DMS 273 (cell line): ENCODE measurements at regions not wholly inside any gene's neighbourhood (a gene's known extent, or its start where the extent isn't known, plus 50 kb on each side); places are given as distances from the start of the nearest gene placed in this dataset.
A peak's percentile ranks its signal among the peaks of the same experiment; 100 is the strongest.
"Not testable (repeated sequence)": the region's sequence is repeated elsewhere in the genome, so short reads cannot be mapped to it uniquely, and the experiment has no call there.

Experiments used
- DNase-seq: peaks from one replicate; lab custom pipeline; 2025; ENCODE audit not compliant: unreplicated experiment; lab: John Stamatoyannopoulos, UW

GRCh38 chr10:60479305-60480020, 89.8 kb upstream of the ANK3 start:
- DNase-seq = no peak

GRCh38 chr10:60476451-60476850, 86.8 kb upstream of the ANK3 start:
- DNase-seq = no peak

GRCh38 chr10:60473557-60473956, 83.9 kb upstream of the ANK3 start:
- DNase-seq = no peak

- DNase-seq = no peak
Observed at GRCh38 chr10:60470091-60470490, 80.4 kb upstream of the ANK3 start.

GRCh38 chr10:60469147-60469546, 79.5 kb upstream of the ANK3 start:
- not testable (repeated sequence) for DNase-seq

- no peak for DNase-seq
Observed at GRCh38 chr10:60467202-60467546, 77.5 kb upstream of the ANK3 start.

GRCh38 chr10:60466267-60467201, 76.9 kb upstream of the ANK3 start:
- no peak for DNase-seq

- DNase-seq = no peak
Observed at GRCh38 chr10:60465801-60466200, 76.1 kb upstream of the ANK3 start.

- DNase-seq = no peak
Observed at GRCh38 chr10:60464659-60465058, 75.0 kb upstream of the ANK3 start.

GRCh38 chr10:60463746-60464145, 74.1 kb upstream of the ANK3 start:
- DNase-seq = no peak

GRCh38 chr10:60461688-60462087, 72.0 kb upstream of the ANK3 start:
- no peak for DNase-seq

GRCh38 chr10:60459701-60460457, 70.2 kb upstream of the ANK3 start:
- DNase-seq = peak; percentile 28

- no peak for DNase-seq
Observed at GRCh38 chr10:60456053-60456452, 66.4 kb upstream of the ANK3 start.

GRCh38 chr10:60454336-60454735, 64.7 kb upstream of the ANK3 start:
- no peak for DNase-seq

- DNase-seq = no peak
Observed at GRCh38 chr10:60453036-60453435, 63.4 kb upstream of the ANK3 start.

- DNase-seq = no peak
Observed at GRCh38 chr10:60450291-60450690, 60.6 kb upstream of the ANK3 start.

- DNase-seq = no peak
Observed at GRCh38 chr10:60448246-60448645, 58.6 kb upstream of the ANK3 start.

GRCh38 chr10:60446851-60447250, 57.2 kb upstream of the ANK3 start:
- DNase-seq = no peak

- DNase-seq = no peak
Observed at GRCh38 chr10:60446070-60446833, 56.6 kb upstream of the ANK3 start.

GRCh38 chr10:60444494-60445064, 54.9 kb upstream of the ANK3 start:
- DNase-seq = peak; percentile 39

- DNase-seq = no peak
Observed at GRCh38 chr10:60443346-60443745, 53.7 kb upstream of the ANK3 start.
